GM12875 (cell line): ENCODE measurements at regions not wholly inside any gene's neighbourhood (a gene's known extent, or its start where the extent isn't known, plus 50 kb on each side); places are given as distances from the start of the nearest gene placed in this dataset.

ENCODE experiments used
- H3K4me3 ChIP-seq: one replicate; pipeline ENCODE4 v1.5.1; 2011; ENCODE audit warnings: low read depth, low read length, control low read depth
- CTCF ChIP-seq: IDR thresholded peaks from 2 replicates; pipeline ENCODE4 v1.5.1; 2011; ENCODE audit warnings: low read depth, mild to moderate bottlenecking, control low read depth, inconsistent platforms, low read length, moderate library complexity, borderline replicate concordance; ENCODE audit not compliant: insufficient read depth

DNA sequence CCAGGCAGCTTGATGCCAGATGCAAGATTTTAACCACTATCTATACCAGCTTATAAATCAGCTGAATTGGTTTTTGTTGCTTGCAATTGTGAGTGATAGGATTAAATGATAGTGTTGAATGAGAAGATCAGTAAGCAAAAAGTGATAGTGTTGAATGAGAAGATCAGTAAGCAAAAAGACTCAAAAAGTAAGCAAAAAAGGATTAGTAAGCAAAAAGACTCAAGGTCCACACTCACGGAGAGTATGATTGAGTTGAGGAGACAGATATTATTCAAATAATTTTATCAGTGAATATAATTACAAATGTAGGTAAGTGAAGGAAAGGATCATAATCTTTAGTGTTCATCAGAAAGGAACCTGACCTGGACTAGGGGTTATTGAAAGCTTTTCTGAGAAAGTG, 58.0 kb upstream of the ARRDC3 start:
- no peak for TF ChIP-seq CTCF
- no peak overlapping the region for H3K4me3 ChIP-seq

DNA sequence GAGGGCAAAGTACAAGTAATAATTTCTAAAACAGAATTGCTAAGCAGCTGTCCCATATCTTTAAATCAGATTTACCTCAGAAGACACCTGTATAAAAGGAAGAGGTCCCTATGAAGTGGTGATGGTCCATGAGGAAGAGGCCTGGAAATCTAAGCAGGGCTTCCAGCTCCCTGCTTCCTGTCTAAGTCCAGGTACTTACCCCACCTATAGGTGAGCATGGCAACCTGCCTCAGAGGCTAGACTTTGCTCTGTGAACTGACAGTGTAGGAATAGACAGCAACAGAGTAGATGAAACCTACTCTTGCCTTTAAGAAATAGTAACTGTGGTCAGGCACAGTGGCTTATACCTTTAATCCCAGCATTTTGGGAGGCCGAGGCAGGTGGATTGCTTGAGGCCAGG, 55.8 kb upstream of the ARRDC3 start:
- no peak for TF ChIP-seq CTCF
- H3K4me3 ChIP-seq: no peak overlapping the region

DNA sequence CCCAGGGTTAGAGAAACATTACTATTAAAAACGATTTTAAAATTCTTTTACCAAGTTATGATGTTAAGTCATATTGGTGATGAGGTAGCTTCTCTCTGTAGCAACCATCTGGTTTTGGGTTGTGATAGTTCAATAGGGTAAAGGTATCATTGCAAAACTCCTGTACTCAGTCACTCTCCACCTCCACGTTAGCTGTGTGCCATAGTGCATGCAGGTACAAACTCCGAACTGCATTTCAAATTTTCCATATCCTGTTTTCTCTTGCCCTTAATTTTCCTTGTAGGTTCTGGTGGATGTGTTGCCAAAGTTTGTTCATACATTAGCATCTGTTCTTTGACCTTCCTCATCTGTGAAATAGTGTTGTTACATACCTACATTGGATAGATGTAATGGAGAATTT, 53.1 kb upstream of the ARRDC3 start:
- no peak for TF ChIP-seq CTCF
- no peak overlapping the region for H3K4me3 ChIP-seq

DNA sequence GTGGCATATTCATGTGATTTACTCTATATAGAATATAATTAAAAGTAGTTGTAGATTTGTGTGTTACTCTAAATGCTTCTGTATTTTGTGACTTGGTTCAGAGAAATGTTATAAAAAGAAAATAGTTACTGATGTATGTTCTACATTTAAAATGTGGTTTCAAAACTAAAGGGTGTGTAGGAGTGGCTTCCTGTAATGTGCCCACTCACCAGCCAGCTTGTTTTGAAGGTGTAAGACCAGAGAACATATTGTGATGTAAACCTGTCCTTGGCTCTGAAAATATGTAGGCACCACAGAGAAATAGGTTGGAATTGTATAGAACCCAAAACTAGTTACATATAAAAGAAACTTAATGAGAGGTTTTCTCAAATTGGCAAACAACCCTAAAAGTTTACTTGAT, 51.2 kb upstream of the ARRDC3 start:
- no peak overlapping the region for H3K4me3 ChIP-seq
- no peak for TF ChIP-seq CTCF

DNA sequence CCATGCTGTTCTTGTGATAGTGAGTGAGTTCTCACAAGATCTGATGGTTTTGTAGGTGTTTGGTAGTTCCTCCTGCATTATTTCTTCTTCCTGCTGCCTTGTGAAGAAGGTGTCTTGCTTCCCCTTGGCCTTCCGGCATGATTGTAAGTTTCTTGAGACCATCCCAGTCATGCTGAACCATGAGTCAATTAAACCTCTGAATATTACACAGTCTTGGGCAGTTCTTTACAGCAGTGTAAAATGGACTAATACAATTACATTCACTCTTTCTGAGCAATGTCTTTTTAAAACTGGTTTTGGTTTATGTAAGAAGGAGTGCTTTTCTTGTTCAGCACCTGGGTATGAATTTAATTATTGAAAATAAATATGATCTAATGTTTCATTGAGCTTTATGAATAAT, 50.7 kb upstream of the ARRDC3 start:
- no peak overlapping the region for H3K4me3 ChIP-seq
- no peak for TF ChIP-seq CTCF
